ENCODE measurements at regions not wholly inside any gene's neighbourhood (a gene's known extent, or its start where the extent isn't known, plus 50 kb on each side); places are given as distances from the start of the nearest gene placed in this dataset.
"Not testable (repeated sequence)": the region's sequence is repeated elsewhere in the genome, so short reads cannot be mapped to it uniquely, and the experiment has no call there.

- not testable (repeated sequence) for TF ChIP-seq CTCF (IDR thresholded peaks at IDR 0.05); REST (IDR thresholded peaks at IDR 0.05; ENCODE audit: insufficient read depth in 1 of 2, low read depth in 2 of 2, low read length in 1 of 2); POLR2AphosphoS5 (IDR thresholded peaks at IDR 0.05; ENCODE audit: low read depth, low read length)
Observed at GRCh38 chrX:127400231-127400630, 580.7 kb downstream of the PRR32 start.
